WTC11 (cell line): ENCODE measurements at regions not wholly inside any gene's neighbourhood (a gene's known extent, or its start where the extent isn't known, plus 50 kb on each side); places are given as distances from the start of the nearest gene placed in this dataset.

Source experiments
- ATAC-seq: fragments of 200-7000 bp; cut with Tn5 transposase; 2 replicates; pipeline ENCODE4 v1.10.0; 2021; ENCODE audit warnings: mild to moderate bottlenecking, moderate library complexity
- CTCF ChIA-PET: fragments of 300-600 bp; sonication (Branson Sonifier 250); formaldehyde crosslinking; loops from one replicate; lab custom pipeline; 2021; ENCODE audit warnings: antibody characterized with exemption; lab: Charles Lee
- POLR2A ChIA-PET: fragments of 350-600 bp; sonication (Branson Sonifier 250); formaldehyde crosslinking; loops from one replicate; lab custom pipeline; 2021; ENCODE audit warnings: antibody characterized with exemption; lab: Charles Lee
- DNase-seq: peaks from one replicate; pipeline ENCODE4 v3.0.0; 2021; ENCODE audit warnings: low spot score
- H3K27ac Mint-ChIP-seq: 2 replicates; pipeline ENCODE4 v1.8.0; 2021; ENCODE audit warnings: mixed read lengths
- H3K27me3 Mint-ChIP-seq: 2 replicates; pipeline ENCODE4 v1.8.0; 2021; ENCODE audit warnings: low read depth, mild to moderate bottlenecking, moderate library complexity, mixed read lengths
- H3K36me3 Mint-ChIP-seq: 2 replicates; pipeline ENCODE4 v1.8.0; 2021; ENCODE audit warnings: mixed read lengths
- H3K4me1 Mint-ChIP-seq: 2 replicates; pipeline ENCODE4 v1.8.0; 2022; ENCODE audit warnings: mixed read lengths
- H3K4me3 Mint-ChIP-seq: 2 replicates; pipeline ENCODE4 v1.8.0; 2021; ENCODE audit warnings: mild to moderate bottlenecking, moderate library complexity, mixed read lengths
- H3K9me3 Mint-ChIP-seq: 2 replicates; pipeline ENCODE4 v1.8.0; 2021; ENCODE audit warnings: mixed read lengths
- CDX4 ChIP-seq: fragments of 250-450 bp; sonication (Bioruptor Pico); IDR thresholded peaks from 2 replicates; pipeline ENCODE4 v1.9.0; 2021; ENCODE audit warnings: moderate library complexity, mild to moderate bottlenecking, inconsistent platforms, borderline replicate concordance
- CREM ChIP-seq: sonication (generic); formaldehyde crosslinking; IDR thresholded peaks from 2 replicates; pipeline ENCODE4 v1.8.1; 2022; ENCODE audit warnings: mild to moderate bottlenecking, missing genetic modification reagents, moderate library complexity
- E2F5 ChIP-seq: sonication (generic); formaldehyde crosslinking; IDR thresholded peaks from 2 replicates; pipeline ENCODE4 v1.8.1; 2022; ENCODE audit warnings: mild to moderate bottlenecking, moderate library complexity, missing genetic modification reagents
- ERG ChIP-seq: fragments of 250-450 bp; sonication (Bioruptor Pico); IDR thresholded peaks from 2 replicates; pipeline ENCODE4 v1.8.0; 2021; ENCODE audit warnings: mild to moderate bottlenecking
- FOXJ3 ChIP-seq: sonication (generic); formaldehyde crosslinking; IDR thresholded peaks from 2 replicates; pipeline ENCODE4 v1.9.0; 2021; ENCODE audit warnings: missing genetic modification reagents, mild to moderate bottlenecking, borderline replicate concordance
- KAT7 ChIP-seq: sonication (generic); formaldehyde crosslinking; IDR thresholded peaks from 2 replicates; pipeline ENCODE4 v1.8.1; 2023; ENCODE audit warnings: missing genetic modification reagents, mild to moderate bottlenecking, borderline replicate concordance
- PRDM15 ChIP-seq: sonication (generic); formaldehyde crosslinking; IDR thresholded peaks from 2 replicates; pipeline ENCODE4 v1.8.0; 2022; ENCODE audit warnings: missing genetic modification reagents
- PREB ChIP-seq: sonication (generic); formaldehyde crosslinking; IDR thresholded peaks from 2 replicates; pipeline ENCODE4 v1.8.1; 2022; ENCODE audit warnings: mild to moderate bottlenecking, missing genetic modification reagents, moderate library complexity, borderline replicate concordance
- RELA ChIP-seq: sonication (generic); formaldehyde crosslinking; IDR thresholded peaks from 2 replicates; pipeline ENCODE4 v1.8.1; 2022; ENCODE audit warnings: missing genetic modification reagents, mild to moderate bottlenecking, borderline replicate concordance
- SP1 ChIP-seq: sonication (generic); formaldehyde crosslinking; conservative IDR thresholded peaks from 2 replicates; pipeline ENCODE4 v1.8.1; 2022; ENCODE audit warnings: missing genetic modification reagents
- TEAD4 ChIP-seq: sonication (generic); formaldehyde crosslinking; IDR thresholded peaks from 2 replicates; pipeline ENCODE4 v1.8.0; 2022; ENCODE audit warnings: mild to moderate bottlenecking, missing genetic modification reagents
- ZMAT4 ChIP-seq: fragments of 250-450 bp; sonication (Bioruptor Pico); IDR thresholded peaks from 2 replicates; pipeline ENCODE4 v1.9.0; 2021; ENCODE audit warnings: mild to moderate bottlenecking
- ZNF121 ChIP-seq: sonication (generic); formaldehyde crosslinking; IDR thresholded peaks from 2 replicates; pipeline ENCODE4 v1.8.0; 2023; ENCODE audit warnings: missing genetic modification reagents
- ZNF416 ChIP-seq: fragments of 250-450 bp; sonication (Bioruptor Pico); IDR thresholded peaks from 2 replicates; pipeline ENCODE4 v1.9.0; 2021; ENCODE audit warnings: mild to moderate bottlenecking, inconsistent platforms
- ZNF425 ChIP-seq: fragments of 250-450 bp; sonication (Bioruptor Pico); conservative IDR thresholded peaks from 2 replicates; pipeline ENCODE4 v1.9.0; 2021; ENCODE audit warnings: mild to moderate bottlenecking
- TF ChIP-seq, protein P1 (sequence below): fragments of 200-600 bp; IDR thresholded peaks from 2 replicates; pipeline ENCODE4 v1.8.0; 2022; ENCODE audit warnings: antibody characterized with exemption
- TF ChIP-seq, protein P2 (sequence below): sonication (generic); formaldehyde crosslinking; IDR thresholded peaks from 2 replicates; pipeline ENCODE4 v1.8.0; 2022; ENCODE audit warnings: mild to moderate bottlenecking, missing genetic modification reagents

DNA sequence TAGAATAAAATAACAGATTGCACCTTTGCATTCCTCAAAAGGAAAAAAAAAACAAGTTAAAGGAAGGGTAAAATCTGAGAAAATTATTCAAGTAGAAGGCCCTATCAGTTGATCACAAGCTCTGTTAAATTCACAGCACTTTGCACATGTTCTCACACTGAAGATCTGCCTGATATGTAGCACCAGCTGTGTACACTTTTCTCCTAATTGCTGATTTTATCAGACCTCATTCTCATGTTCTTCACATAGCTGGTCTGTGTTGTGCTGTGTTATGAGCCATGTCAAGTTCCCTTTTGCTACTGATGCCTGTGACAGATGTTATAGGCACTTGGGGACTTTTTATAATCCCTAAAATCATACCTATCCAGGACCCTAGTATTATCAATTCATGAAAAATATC is 390.4 kb upstream of the PRR16 start:
- Mint-ChIP-seq H3K27ac (no peak overlapping the region), H3K9me3 (peaks cover 7% of the 10 kb centered on the region), H3K4me3 (no peak overlapping the region), H3K36me3 (no peaks in the 10 kb centered on the region), H3K4me1 (peaks cover 8% of the 10 kb centered on the region), H3K27me3 (no peaks in the 10 kb centered on the region)
- ATAC-seq (no peak), DNase-seq (no peak)
- POLR2A ChIA-PET, result no interaction called here
- no peak for TF ChIP-seq ZNF416 (CRISPR knock-in tag)
- TF ChIP-seq RELA (CRISPR knock-in tag), result no peak
- no peak for TF ChIP-seq ERG (CRISPR knock-in tag)
- TF ChIP-seq, protein P1, sequence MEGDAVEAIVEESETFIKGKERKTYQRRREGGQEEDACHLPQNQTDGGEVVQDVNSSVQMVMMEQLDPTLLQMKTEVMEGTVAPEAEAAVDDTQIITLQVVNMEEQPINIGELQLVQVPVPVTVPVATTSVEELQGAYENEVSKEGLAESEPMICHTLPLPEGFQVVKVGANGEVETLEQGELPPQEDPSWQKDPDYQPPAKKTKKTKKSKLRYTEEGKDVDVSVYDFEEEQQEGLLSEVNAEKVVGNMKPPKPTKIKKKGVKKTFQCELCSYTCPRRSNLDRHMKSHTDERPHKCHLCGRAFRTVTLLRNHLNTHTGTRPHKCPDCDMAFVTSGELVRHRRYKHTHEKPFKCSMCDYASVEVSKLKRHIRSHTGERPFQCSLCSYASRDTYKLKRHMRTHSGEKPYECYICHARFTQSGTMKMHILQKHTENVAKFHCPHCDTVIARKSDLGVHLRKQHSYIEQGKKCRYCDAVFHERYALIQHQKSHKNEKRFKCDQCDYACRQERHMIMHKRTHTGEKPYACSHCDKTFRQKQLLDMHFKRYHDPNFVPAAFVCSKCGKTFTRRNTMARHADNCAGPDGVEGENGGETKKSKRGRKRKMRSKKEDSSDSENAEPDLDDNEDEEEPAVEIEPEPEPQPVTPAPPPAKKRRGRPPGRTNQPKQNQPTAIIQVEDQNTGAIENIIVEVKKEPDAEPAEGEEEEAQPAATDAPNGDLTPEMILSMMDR, result no peak
- TF ChIP-seq ZNF121 (CRISPR knock-in tag), result no peak
- TF ChIP-seq FOXJ3 (CRISPR knock-in tag), result no peak
- no peak for TF ChIP-seq E2F5 (CRISPR knock-in tag)
- TF ChIP-seq CDX4 (CRISPR knock-in tag), result no peak
- TF ChIP-seq SP1 (CRISPR knock-in tag), result no peak
- no peak for TF ChIP-seq ZNF425
- TF ChIP-seq PREB (CRISPR knock-in tag), result no peak
- TF ChIP-seq ZMAT4, result no peak
- TF ChIP-seq PRDM15, result no peak
- TF ChIP-seq, protein P2, sequence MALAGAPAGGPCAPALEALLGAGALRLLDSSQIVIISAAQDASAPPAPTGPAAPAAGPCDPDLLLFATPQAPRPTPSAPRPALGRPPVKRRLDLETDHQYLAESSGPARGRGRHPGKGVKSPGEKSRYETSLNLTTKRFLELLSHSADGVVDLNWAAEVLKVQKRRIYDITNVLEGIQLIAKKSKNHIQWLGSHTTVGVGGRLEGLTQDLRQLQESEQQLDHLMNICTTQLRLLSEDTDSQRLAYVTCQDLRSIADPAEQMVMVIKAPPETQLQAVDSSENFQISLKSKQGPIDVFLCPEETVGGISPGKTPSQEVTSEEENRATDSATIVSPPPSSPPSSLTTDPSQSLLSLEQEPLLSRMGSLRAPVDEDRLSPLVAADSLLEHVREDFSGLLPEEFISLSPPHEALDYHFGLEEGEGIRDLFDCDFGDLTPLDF (CRISPR knock-in tag), result no peak
- no peak for TF ChIP-seq KAT7 (CRISPR knock-in tag)
- no peak for TF ChIP-seq CREM
- no peak for TF ChIP-seq TEAD4 (CRISPR knock-in tag)
- CTCF ChIA-PET, result no interaction called here
